MM.1S (cell line): ENCODE measurements at regions not wholly inside any gene's neighbourhood (a gene's known extent, or its start where the extent isn't known, plus 50 kb on each side); places are given as distances from the start of the nearest gene placed in this dataset.

Experiments
- DNase-seq: peaks from one replicate; pipeline ENCODE4 v3.0.0-alpha.2; 2015
- H2AFZ ChIP-seq: fragments of 300-600 bp; sonication (generic); 2 replicates; pipeline ENCODE4 v1.6.0; 2016; ENCODE audit warnings: antibody characterized with exemption, low read length
- H3F3A ChIP-seq: fragments of 300-600 bp; sonication (generic); 2 replicates; pipeline ENCODE4 v1.6.1; 2016; ENCODE audit warnings: mild to moderate bottlenecking, antibody characterized with exemption, low read length, moderate library complexity, mixed read lengths; ENCODE audit not compliant: insufficient read depth
- H3K27ac ChIP-seq: fragments of 300-600 bp; sonication (generic); 2 replicates; pipeline ENCODE4 v1.5.1; 2016; ENCODE audit warnings: mild to moderate bottlenecking, low read length
- H3K27me3 ChIP-seq: fragments of 300-600 bp; sonication (generic); replicated peaks from 2 replicates; pipeline ENCODE4 v1.6.0; 2016; ENCODE audit warnings: low read length; ENCODE audit not compliant: insufficient read depth
- H3K36me3 ChIP-seq: fragments of 300-600 bp; sonication (generic); replicated peaks from 2 replicates; pipeline ENCODE4 v1.6.1; 2016; ENCODE audit warnings: mild to moderate bottlenecking, low read length, mixed read lengths; ENCODE audit not compliant: insufficient read depth
- H3K4me1 ChIP-seq: fragments of 300-600 bp; sonication (generic); 2 replicates; pipeline ENCODE4 v1.6.1; 2016; ENCODE audit warnings: low read length, mixed read lengths
- H3K4me2 ChIP-seq: fragments of 300-600 bp; sonication (generic); 2 replicates; pipeline ENCODE4 v1.6.0; 2016; ENCODE audit warnings: low read depth, low read length
- H3K4me3 ChIP-seq: fragments of 300-600 bp; sonication (generic); 2 replicates; pipeline ENCODE4 v1.5.1; 2016; ENCODE audit warnings: low read length, mixed read lengths
- H3K79me2 ChIP-seq: fragments of 300-600 bp; sonication (generic); 2 replicates; pipeline ENCODE4 v1.6.1; 2016; ENCODE audit warnings: mixed run types, low read length, mixed read lengths
- H3K9ac ChIP-seq: fragments of 300-600 bp; sonication (generic); 2 replicates; pipeline ENCODE4 v1.6.1; 2016; ENCODE audit warnings: low read length, mixed read lengths
- H3K9me2 ChIP-seq: fragments of 300-600 bp; sonication (generic); replicated peaks from 2 replicates; pipeline ENCODE4 v1.6.1; 2016; ENCODE audit warnings: mild to moderate bottlenecking, low read length, mixed read lengths; ENCODE audit not compliant: insufficient read depth
- H3K9me3 ChIP-seq: fragments of 300-600 bp; sonication (generic); replicated peaks from 2 replicates; pipeline ENCODE4 v1.6.1; 2016; ENCODE audit warnings: mild to moderate bottlenecking, low read length, mixed read lengths; ENCODE audit not compliant: insufficient read depth
- H4K20me1 ChIP-seq: fragments of 300-600 bp; sonication (generic); 2 replicates; pipeline ENCODE4 v1.6.1; 2016; ENCODE audit warnings: mild to moderate bottlenecking, low read length, moderate library complexity, mixed read lengths; ENCODE audit not compliant: insufficient read depth
- CTCF ChIP-seq: fragments of 300-600 bp; sonication (generic); IDR thresholded peaks from 2 replicates; pipeline ENCODE4 v1.5.1; 2016; ENCODE audit warnings: antibody characterized with exemption, low read length, mixed read lengths
- EZH2 ChIP-seq: fragments of 300-600 bp; sonication (generic); optimal IDR thresholded peaks from 2 replicates; pipeline ENCODE3; 2017; ENCODE audit warnings: low read depth, mild to moderate bottlenecking, antibody characterized with exemption, low read length, mixed read lengths
- EZH2phosphoT487 ChIP-seq: fragments of 300-600 bp; sonication (generic); IDR thresholded peaks from 2 replicates; pipeline ENCODE4 v1.6.1; 2018; ENCODE audit warnings: antibody characterized with exemption, low read length

DNA sequence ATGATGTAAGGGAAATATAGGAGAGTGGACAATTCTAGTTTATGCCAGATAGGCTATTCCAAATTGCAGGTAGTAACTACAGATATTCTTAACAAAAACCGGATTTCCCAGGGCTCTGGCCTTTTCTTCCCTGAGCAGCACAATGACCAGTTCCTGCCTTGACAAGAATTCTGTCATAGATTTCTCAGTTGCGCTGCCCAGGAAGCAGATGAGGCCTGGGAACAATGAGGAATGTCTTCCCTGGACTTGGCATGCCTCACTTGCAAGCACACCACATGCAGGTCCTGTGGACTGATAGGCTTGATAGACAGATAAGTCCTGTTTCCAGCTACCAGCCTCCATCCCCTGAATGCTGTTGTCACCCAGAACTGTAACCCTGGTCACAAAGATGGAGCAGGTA is 174.5 kb upstream of the PRSS58 start:
- no peaks in the 10 kb centered on the region for H3F3A ChIP-seq
- H3K4me2 ChIP-seq: no peak overlapping the region
- H3K27ac ChIP-seq: no peak overlapping the region
- no peaks in the 10 kb centered on the region for H3K79me2 ChIP-seq
- TF ChIP-seq EZH2phosphoT487 (no peak), CTCF (no peak), EZH2 (no peak)
- no peaks in the 10 kb centered on the region for H3K9me3 ChIP-seq
- H3K4me3 ChIP-seq: no peak overlapping the region
- no peaks in the 10 kb centered on the region for H3K36me3 ChIP-seq
- peaks cover 5% of the 10 kb centered on the region; the same call in 1 of the 2 replicates for H3K4me1 ChIP-seq
- no peak overlapping the region for H3K9ac ChIP-seq
- H2AFZ ChIP-seq: no peak overlapping the region
- DNase-seq: no peak
- H4K20me1 ChIP-seq: no peaks in the 10 kb centered on the region
- no peaks in the 10 kb centered on the region for H3K9me2 ChIP-seq
- no peaks in the 10 kb centered on the region for H3K27me3 ChIP-seq

GRCh38 chr7:142431491-142431890 is 173.6 kb upstream of the PRSS58 start:
- no peaks in the 10 kb centered on the region for H3K36me3 ChIP-seq
- H3K27ac ChIP-seq: no peak overlapping the region
- no peaks in the 10 kb centered on the region for H3K27me3 ChIP-seq
- H3K9me2 ChIP-seq: no peaks in the 10 kb centered on the region
- no peaks in the 10 kb centered on the region for H3K79me2 ChIP-seq
- H4K20me1 ChIP-seq: no peaks in the 10 kb centered on the region
- H3K4me2 ChIP-seq: no peak overlapping the region
- TF ChIP-seq EZH2 (no peak), EZH2phosphoT487 (no peak), CTCF (no peak)
- no peak overlapping the region for H2AFZ ChIP-seq
- H3K9me3 ChIP-seq: no peaks in the 10 kb centered on the region
- no peak overlapping the region for H3K9ac ChIP-seq
- peaks cover 5% of the 10 kb centered on the region; the same call in 1 of the 2 replicates for H3K4me1 ChIP-seq
- no peaks in the 10 kb centered on the region for H3F3A ChIP-seq
- H3K4me3 ChIP-seq: no peak overlapping the region
- no peak for DNase-seq

GRCh38 chr7:142428094-142428493 is 170.2 kb upstream of the PRSS58 start:
- H3K9ac ChIP-seq: no peak overlapping the region
- no peaks in the 10 kb centered on the region for H3K4me1 ChIP-seq
- no peak for TF ChIP-seq EZH2phosphoT487
- no peak for TF ChIP-seq EZH2
- TF ChIP-seq CTCF: no peak
- no peaks in the 10 kb centered on the region for H3K9me2 ChIP-seq
- no peaks in the 10 kb centered on the region for H3F3A ChIP-seq
- DNase-seq: no peak
- no peak overlapping the region for H3K4me2 ChIP-seq
- H3K9me3 ChIP-seq: no peaks in the 10 kb centered on the region
- no peaks in the 10 kb centered on the region for H3K36me3 ChIP-seq
- H3K4me3 ChIP-seq: no peak overlapping the region
- H3K27me3 ChIP-seq: no peaks in the 10 kb centered on the region
- no peak overlapping the region for H3K27ac ChIP-seq
- H3K79me2 ChIP-seq: no peaks in the 10 kb centered on the region
- no peak overlapping the region for H2AFZ ChIP-seq
- H4K20me1 ChIP-seq: no peaks in the 10 kb centered on the region

- DNase-seq: no peak
- Histone ChIP-seq H3K4me2 (no peak overlapping the region), H3K9me3 (no peaks in the 10 kb centered on the region), H3K27me3 (no peaks in the 10 kb centered on the region), H3F3A (no peaks in the 10 kb centered on the region), H3K4me3 (no peak overlapping the region), H2AFZ (no peak overlapping the region), H3K36me3 (no peaks in the 10 kb centered on the region), H3K27ac (no peak overlapping the region), H4K20me1 (no peaks in the 10 kb centered on the region), H3K9me2 (no peaks in the 10 kb centered on the region), H3K9ac (no peak overlapping the region), H3K79me2 (no peaks in the 10 kb centered on the region), H3K4me1 (no peaks in the 10 kb centered on the region)
- TF ChIP-seq CTCF: no peak
- no peak for TF ChIP-seq EZH2
- TF ChIP-seq EZH2phosphoT487: no peak
These were observed 167.4 kb upstream of the PRSS58 start for GRCh38 chr7:142425281-142425680.
